H54 (cell line): ENCODE measurements at regions not wholly inside any gene's neighbourhood (a gene's known extent, or its start where the extent isn't known, plus 50 kb on each side); places are given as distances from the start of the nearest gene placed in this dataset.
"Not testable (repeated sequence)": the region's sequence is repeated elsewhere in the genome, so short reads cannot be mapped to it uniquely, and the experiment has no call there.

ENCODE experiments used
- DNase-seq: peaks from one replicate; pipeline ENCODE4 v3.0.0; 2011; ENCODE audit warnings: low spot score, mixed read lengths; ENCODE audit not compliant: insufficient read length
- FAIRE-seq: peaks from 3 replicates; lab custom pipeline; 2011; peaks lifted over from hg19 to GRCh38; lab: Jason Lieb, UNC
- POLR2A ChIP-seq: IDR thresholded peaks from 2 replicates; pipeline ENCODE4 v1.6.1; 2011; ENCODE audit warnings: low read depth, mild to moderate bottlenecking, low read length

DNA sequence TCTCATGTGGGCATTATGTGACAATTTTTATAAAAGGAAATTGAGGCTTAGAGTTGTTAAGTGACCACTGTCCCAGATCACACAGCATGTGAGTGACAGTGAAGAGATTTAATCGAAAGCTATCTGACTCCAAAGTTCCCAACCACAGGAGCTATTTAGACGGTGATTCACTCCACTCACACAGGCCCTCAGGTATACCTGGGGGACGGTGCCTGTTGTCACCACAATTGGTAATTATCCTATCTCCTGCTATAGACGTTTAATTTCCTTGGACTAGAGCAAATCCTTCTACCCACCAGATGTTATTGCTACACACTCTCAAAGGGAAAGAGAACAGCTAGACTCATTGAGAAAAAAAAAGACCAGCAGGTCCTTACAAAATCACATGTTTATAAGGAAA is 145.5 kb downstream of the KLF6 start:
- DNase-seq (no peak), FAIRE-seq (no peak)
- no peak for TF ChIP-seq POLR2A

DNA sequence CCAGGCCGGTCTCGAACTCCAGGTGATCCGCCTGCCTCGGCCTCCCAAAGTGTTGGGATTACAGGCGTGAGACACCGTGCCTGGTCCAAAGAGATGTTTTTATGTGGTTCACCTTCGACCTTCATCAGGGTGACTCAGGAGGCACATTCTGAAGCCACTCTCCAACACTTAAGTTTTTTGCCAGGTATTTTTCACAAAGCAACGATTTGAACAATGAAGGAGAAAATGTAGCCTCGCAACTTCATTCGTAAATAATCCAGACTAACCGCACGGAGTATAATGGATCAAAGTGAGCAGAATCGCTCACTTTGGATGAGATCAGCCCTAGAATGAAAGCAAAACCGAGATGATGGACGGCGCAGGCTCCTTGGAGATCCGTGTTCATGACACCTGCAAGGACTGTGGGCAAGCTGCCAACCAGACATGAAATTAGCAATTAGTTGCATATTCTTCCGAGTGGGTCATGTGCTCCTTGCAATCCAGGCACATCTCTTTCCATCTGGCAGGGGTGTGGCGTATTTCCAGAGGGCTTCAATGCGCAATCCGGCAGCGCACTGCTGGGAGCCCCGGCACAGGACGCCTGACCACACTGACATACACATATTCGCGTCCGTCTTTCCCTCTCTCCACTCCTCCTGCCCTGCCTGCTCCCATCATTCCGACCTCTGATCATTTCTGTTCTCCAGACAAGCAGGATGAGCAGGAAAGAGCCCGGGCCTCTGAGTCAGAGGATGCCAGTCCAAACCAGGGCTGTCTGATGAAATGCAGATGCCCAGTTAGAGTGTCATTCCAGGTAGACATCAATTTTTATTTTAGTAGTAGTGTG is 148.4 kb downstream of the KLF6 start:
- DNase-seq (no peak), FAIRE-seq (no peak)
- TF ChIP-seq POLR2A, result no peak

DNA sequence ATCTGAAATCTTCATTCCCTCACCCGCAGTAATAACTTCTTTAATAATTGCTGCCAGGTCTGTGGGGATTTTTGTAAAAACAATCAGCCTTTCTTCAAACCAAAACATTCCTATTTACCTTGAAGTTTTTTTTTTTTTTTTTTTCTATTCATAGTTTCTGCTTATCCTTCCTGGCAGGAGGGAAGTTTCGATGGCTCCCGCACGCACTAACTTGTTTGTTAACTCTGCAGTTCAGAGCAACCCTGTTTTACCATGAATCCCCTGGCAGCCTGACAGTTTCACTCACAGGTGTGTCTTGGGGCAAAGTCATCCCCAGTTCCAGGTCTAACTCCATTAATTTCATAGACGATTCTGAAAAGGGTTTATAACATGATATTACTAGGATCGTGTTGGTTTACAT is 149.3 kb downstream of the KLF6 start:
- no peak for TF ChIP-seq POLR2A
- DNase-seq (no peak), FAIRE-seq (no peak)

DNA sequence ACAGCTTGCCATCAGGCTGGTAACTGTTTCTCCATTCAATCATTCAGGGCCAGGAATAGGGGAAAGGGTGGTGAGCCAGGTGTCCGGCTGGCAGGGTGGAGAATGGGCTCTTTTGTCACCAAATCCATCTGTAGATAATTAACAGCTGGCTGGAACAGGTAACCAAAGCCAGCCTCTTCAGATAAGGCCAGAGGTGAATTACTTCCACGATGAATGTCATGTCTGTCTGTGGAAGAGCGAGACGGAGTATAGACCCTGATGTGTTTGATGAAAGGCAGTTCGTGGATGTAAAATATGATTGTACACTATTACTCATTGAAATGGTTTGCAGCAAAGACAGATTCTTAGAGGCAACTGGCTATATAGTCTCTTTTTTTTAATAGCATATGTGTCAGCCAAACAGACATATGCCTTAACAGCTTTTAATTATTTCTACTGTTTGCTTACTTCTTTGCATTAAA is 149.8 kb downstream of the KLF6 start:
- DNase-seq (no peak), FAIRE-seq (no peak)
- no peak for TF ChIP-seq POLR2A

DNA sequence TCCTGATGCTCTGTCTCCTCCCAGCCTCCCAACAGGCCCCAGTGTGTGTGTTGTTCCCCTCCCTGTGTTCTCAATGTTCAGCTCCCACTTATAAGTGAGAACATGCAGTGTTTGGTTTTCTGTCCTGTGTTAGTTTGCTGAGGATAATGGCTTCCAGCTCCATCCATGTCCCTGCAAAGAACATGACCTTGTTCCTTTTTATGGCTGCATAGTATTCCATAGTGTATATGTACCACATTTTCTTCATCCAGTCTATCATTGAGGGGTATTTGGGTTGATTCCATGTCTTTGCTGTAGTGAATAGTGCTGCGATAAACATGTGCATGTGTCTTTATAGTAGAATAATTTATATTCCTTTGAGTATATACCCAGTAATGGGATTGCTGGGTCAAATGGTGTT is 150.4 kb downstream of the KLF6 start:
- DNase-seq, FAIRE-seq: not testable (repeated sequence)

DNA sequence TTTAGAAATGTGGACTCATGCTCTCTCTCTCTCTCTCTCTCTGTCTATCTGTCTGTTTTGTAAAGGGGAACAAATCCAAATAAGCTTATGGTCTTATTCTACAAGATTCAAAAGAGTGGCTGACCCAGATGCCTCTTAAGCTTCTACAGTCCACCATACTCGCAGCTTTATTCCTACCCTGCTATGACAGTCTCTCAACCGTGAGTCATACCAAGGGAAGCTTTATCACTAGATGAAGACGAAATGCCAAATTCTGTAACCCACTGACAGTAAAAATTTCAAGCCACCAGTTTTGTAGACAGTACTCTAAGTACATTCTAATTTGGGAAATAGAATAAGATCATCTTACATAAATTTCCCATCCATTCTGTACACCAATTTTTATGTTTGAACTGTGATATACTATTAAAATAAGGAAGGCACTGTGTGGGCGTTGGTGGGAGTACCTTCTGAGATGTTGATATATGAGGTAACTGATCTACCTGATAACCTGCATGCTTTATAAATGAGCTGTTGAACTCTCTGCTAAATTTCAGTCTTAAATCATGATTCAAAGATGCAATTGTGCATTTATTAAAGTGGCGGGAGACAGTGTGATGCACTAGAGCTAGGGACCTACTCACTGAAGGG is 153.2 kb downstream of the KLF6 start:
- FAIRE-seq, result no peak
- no peak for TF ChIP-seq POLR2A
- no peak for DNase-seq

DNA sequence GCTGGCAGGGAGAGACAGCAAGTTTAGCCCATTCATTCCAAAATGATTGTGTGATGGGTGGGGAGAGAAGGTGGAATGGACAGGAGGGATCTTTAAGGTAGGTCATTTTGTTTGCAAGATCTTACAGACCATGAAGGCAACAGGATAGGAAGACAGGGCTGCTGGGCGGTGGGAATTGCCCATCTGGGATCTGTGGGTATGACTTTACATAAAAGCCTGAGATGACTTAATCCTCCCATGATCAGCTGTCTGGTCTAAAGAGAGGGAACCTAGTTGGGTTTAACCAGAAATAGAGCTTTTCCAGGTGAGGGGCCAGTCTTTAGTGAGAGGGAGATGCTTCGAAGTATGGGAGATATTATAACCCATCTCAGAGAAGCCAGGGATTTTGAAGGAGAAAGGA is 153.7 kb downstream of the KLF6 start:
- TF ChIP-seq POLR2A, result no peak
- DNase-seq, result no peak
- FAIRE-seq, result no peak

DNA sequence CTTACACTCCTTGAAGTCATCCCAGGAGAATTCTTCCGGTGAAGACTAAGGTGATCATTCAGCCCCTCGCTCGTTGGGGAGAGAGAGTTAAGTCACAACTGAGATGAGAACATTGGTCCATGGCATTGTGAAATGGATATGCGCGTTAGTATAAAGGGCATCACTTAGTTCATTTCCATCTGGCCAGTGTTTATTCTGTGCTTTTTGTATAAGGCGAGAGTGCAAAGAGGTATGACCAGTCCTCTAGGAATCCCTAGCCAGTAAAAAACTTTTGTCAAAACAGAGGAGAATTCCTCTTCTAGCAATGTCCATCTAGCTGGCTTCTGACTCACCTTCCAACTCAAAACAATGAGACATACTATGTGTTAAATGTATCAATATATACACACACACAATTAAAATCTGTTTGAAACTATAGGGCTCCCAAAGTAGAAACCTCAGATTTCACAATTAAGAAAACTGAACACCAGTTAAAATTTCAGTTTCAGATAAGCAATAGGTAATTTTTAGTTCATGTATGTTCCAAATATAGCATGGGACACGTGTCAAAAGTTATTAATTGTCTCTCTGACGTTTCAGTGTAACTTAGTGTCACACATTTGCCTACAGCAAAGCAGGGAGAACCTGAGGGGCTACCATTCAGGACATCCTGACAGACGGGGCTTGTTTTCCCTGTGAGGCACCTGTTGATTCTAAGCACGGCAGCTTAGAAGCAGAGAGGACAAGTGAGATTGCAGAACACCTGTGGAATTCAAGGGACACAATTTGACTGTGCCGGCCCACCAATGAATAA is 158.9 kb downstream of the KLF6 start:
- DNase-seq (no peak), FAIRE-seq (peak; percentile 23)
- no peak for TF ChIP-seq POLR2A

DNA sequence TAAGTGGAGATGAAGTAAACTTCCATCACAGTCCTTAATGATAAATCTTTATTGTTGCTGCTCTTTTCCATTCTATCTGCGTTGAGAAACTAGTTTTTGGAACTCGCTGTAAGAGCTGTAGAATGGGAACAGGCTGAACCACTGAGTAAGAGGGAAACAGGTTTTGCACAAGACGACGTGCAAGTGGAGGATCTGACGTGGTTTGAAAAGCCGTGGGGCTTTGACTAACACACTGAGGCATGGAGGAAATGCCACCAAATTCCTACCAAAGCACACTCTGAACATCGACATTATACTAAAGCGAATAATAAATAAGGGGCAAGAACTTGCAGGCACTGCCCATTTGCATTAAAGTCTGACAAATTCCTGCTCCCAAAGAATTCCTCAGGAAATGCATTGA is 160.6 kb downstream of the KLF6 start:
- no peak for DNase-seq
- FAIRE-seq, result no peak
- no peak for TF ChIP-seq POLR2A

DNA sequence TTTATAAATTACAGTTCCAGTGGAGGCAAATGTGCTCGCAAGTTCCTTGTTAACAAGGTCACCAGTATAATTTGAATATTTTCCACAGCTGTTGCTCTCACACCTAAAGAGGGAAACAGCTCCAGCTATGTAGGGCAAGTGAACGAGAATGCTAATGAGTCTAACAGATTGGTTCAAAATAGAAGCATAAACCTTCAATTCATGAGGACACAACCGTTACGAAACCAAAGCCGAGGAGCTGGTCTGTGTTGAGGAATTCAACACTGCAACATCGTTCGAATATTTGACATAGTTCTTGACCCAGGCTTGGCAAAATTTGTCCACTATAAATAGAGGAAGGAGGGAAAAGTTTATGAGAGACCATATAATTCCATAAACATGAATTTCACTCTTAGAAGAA is 161.3 kb downstream of the KLF6 start:
- no peak for FAIRE-seq
- TF ChIP-seq POLR2A, result no peak
- no peak for DNase-seq

DNA sequence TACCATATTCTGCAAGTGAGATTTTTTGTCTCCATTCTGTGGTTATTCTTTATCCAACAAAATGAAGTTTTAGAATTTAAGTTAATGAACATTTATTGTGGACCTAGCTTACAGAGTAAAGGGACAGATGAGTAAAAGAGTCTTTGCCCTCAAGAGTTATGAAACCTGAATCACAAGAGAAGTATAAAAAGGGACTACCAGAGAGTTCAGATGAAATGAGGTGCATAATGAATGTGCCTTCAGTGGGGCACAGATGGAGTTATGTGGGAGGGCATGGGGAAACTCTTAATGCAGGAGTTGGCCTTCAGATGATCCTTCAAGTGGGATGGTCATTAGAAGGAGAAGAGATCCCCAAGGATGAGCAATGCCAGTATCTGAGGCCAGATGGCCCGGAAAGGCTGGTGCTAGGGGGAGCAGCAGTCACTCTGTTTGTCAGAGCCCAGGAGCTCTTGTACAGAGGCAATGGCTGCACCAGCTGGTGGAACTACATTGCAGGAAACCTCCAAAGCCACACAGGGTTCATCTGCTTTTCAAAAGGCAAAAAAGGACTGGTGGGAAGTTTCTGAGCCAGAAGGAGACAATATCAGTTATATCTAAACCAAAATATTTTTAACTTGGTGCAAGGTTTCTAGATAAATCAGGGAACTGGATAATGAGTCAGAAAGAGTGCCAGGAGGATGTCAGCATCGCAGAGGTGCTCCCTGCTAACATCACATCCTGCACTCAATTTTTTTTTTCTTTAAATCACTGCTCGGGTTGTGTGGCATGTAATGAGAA is 162.0 kb downstream of the KLF6 start:
- TF ChIP-seq POLR2A, result no peak
- DNase-seq (no peak), FAIRE-seq (no peak)

DNA sequence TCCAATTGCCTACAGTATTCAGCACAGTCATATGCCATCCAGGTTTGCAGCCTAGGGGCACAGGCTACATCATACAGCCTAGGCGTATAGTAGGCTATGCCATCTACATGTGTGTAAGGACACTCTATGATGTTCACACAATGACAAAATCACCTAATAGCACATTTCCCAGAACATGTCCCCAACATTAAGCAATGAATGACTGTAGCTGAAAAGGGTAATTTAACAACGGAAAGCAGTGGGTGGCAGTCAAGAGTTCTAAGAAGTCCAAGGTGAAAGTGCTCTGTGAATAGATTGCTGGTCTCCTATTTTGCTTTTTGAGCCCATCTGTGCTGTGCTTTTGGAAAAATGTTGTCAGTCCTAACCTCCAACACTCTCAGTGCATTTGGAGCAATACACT is 162.6 kb downstream of the KLF6 start:
- TF ChIP-seq POLR2A, result no peak
- DNase-seq (no peak), FAIRE-seq (no peak)

DNA sequence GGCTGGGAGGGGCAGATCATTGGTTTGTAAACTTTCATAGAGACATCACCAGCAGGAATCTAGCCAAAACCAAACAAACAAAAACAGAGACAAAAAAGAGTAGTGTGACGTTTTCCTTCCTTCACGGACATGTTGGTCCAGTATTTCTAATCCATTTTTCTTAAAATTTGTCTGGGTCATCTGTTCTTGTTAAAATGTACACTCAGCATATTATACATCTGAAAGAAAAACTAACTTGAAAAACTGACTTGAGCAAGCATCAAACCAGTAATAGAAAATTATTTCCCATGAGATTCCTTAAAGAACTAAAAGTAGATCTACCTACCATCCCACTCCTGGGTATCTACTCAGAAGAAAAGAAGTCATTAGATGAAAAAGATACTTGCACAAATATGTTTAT is 164.2 kb downstream of the KLF6 start:
- FAIRE-seq (no peak), DNase-seq (no peak)
- TF ChIP-seq POLR2A, result no peak
